CD14-positive monocyte (primary cell): ENCODE measurements at regions not wholly inside any gene's neighbourhood (a gene's known extent, or its start where the extent isn't known, plus 50 kb on each side); places are given as distances from the start of the nearest gene placed in this dataset.

Experiments
- DNase-seq, 3 donors: peaks; one replicate each; pipeline ENCODE4 v3.0.0-alpha.2; 2011 to 2022
- H2AFZ ChIP-seq: 2 replicates; pipeline ENCODE4 v1.6.0; 2012; ENCODE audit warnings: mild to moderate bottlenecking, low read depth, low read length, inconsistent platforms; ENCODE audit not compliant: insufficient read depth, poor library complexity, severe bottlenecking
- H3K27ac ChIP-seq, 2 donors: 1 replicate in 1 of 2; 2 replicates in 1 of 2; pipeline ENCODE4 v1.5.1; 2012 to 2013; ENCODE audit warnings: low read length in 2 of 2, control low read depth in 1 of 2, inconsistent platforms in 1 of 2, low read depth in 1 of 2, mild to moderate bottlenecking in 1 of 2
- H3K27me3 ChIP-seq, 2 donors: one replicate each; pipeline versions ENCODE4 v1.6.0 to v1.6.1; 2011 to 2013; ENCODE audit warnings: low read length in 2 of 2; ENCODE audit not compliant: control insufficient read depth in 2 of 2, insufficient read depth in 2 of 2
- H3K36me3 ChIP-seq, 2 donors: replicated peaks in 1 of 2; 1 replicate in 1 of 2; 2 replicates in 1 of 2; pipeline versions ENCODE4 v1.5.1 to v1.6.1; 2012 to 2013; ENCODE audit warnings: low read length in 2 of 2, control low read depth in 1 of 2, inconsistent platforms in 1 of 2, mild to moderate bottlenecking in 1 of 2; ENCODE audit not compliant: insufficient read depth in 2 of 2, control insufficient read depth in 1 of 2
- H3K4me1 ChIP-seq, 2 donors: 1 replicate in 1 of 2; 2 replicates in 1 of 2; pipeline versions ENCODE4 v1.5.1 to v1.6.1; 2012 to 2013; ENCODE audit warnings: low read length in 2 of 2, control low read depth in 1 of 2, inconsistent platforms in 1 of 2, mild to moderate bottlenecking in 1 of 2, moderate library complexity in 1 of 2; ENCODE audit not compliant: insufficient read depth in 2 of 2, control insufficient read depth in 1 of 2
- H3K4me2 ChIP-seq: replicated peaks from 2 replicates; pipeline ENCODE3; 2012; ENCODE audit warnings: low read length, moderate library complexity, mild to moderate bottlenecking; ENCODE audit not compliant: poor library complexity, severe bottlenecking; ENCODE audit errors: extremely low read depth
- H3K4me3 ChIP-seq, 3 experiments: fragments of 200-600 bp in 1 of 3; sonication (generic) in 1 of 3; replicated peaks in 1 of 3; 1 replicate in 2 of 3; 2 replicates in 1 of 3; pipeline ENCODE4 v1.5.1; 2011 to 2013; ENCODE audit warnings: low read length in 3 of 3, mild to moderate bottlenecking in 3 of 3, control low read depth in 2 of 3, low read depth in 2 of 3, inconsistent platforms in 1 of 3, moderate library complexity in 1 of 3
- H3K79me2 ChIP-seq: 2 replicates; pipeline ENCODE4 v1.6.0; 2012; ENCODE audit warnings: mild to moderate bottlenecking, control low read depth, inconsistent platforms, low read length, moderate library complexity; ENCODE audit not compliant: insufficient read depth
- H3K9ac ChIP-seq: 2 replicates; pipeline ENCODE4 v1.6.0; 2017; ENCODE audit warnings: low read length, mild to moderate bottlenecking; ENCODE audit not compliant: insufficient read depth, poor library complexity, severe bottlenecking
- H3K9me3 ChIP-seq, 2 donors: replicated peaks in 1 of 2; 1 replicate in 1 of 2; 2 replicates in 1 of 2; pipeline versions ENCODE4 v1.5.1 to v1.6.1; 2012 to 2013; ENCODE audit warnings: low read length in 2 of 2, control low read depth in 1 of 2; ENCODE audit not compliant: control insufficient read depth in 1 of 2, insufficient read depth in 1 of 2
- H4K20me1 ChIP-seq: 2 replicates; pipeline ENCODE4 v1.6.0; 2012; ENCODE audit warnings: mild to moderate bottlenecking, low read length, control low read depth, moderate library complexity; ENCODE audit not compliant: insufficient read depth
- H3K27ac Mint-ChIP-seq, 7 donors: one replicate each; pipeline ENCODE4 v1.8.0; 2020; ENCODE audit warnings: mild to moderate bottlenecking in 7 of 7, mixed read lengths in 7 of 7, moderate library complexity in 6 of 7, inconsistent platforms in 2 of 7
- H3K27me3 Mint-ChIP-seq, 3 donors: one replicate each; pipeline ENCODE4 v1.8.0; 2021 to 2022; ENCODE audit warnings: low read depth in 3 of 3, mild to moderate bottlenecking in 3 of 3, mixed read lengths in 3 of 3, moderate library complexity in 3 of 3, inconsistent platforms in 1 of 3
- H3K36me3 Mint-ChIP-seq, 2 donors: one replicate each; pipeline ENCODE4 v1.8.0; 2020; ENCODE audit warnings: mixed read lengths in 2 of 2, inconsistent platforms in 1 of 2, mild to moderate bottlenecking in 1 of 2
- H3K4me1 Mint-ChIP-seq: one replicate; pipeline ENCODE4 v1.8.0; 2020; ENCODE audit warnings: mild to moderate bottlenecking, mixed read lengths
- H3K4me3 Mint-ChIP-seq, 2 donors: one replicate each; pipeline ENCODE4 v1.8.0; 2020; ENCODE audit warnings: mild to moderate bottlenecking in 2 of 2, mixed read lengths in 2 of 2, moderate library complexity in 1 of 2
- H3K9me3 Mint-ChIP-seq, 7 donors: one replicate each; pipeline ENCODE4 v1.8.0; 2020 to 2022; ENCODE audit warnings: mixed read lengths in 7 of 7, mild to moderate bottlenecking in 6 of 7, moderate library complexity in 6 of 7, inconsistent platforms in 2 of 7
- WGBS: methylation state at CpG from one replicate; pipeline ENCODE4 v1.1.5; 2013; ENCODE audit warnings: missing lambda C conversion rate; ENCODE audit not compliant: insufficient coverage; 5-methylcytosine and 5-hydroxymethylcytosine counted together
- intact Hi-C, 2 donors: fragments of 100-400 bp; cut with micrococcal nuclease; formaldehyde crosslinking; loops; one replicate each; pipeline versions ENCODE4 v1.15.0 to v1.15.1; 2023
- TF ChIP-seq, protein P1 (sequence below): fragments of 200-600 bp; IDR thresholded peaks from one replicate; pipeline ENCODE4 v1.8.0; 2022; ENCODE audit warnings: antibody characterized with exemption, mild to moderate bottlenecking

DNA sequence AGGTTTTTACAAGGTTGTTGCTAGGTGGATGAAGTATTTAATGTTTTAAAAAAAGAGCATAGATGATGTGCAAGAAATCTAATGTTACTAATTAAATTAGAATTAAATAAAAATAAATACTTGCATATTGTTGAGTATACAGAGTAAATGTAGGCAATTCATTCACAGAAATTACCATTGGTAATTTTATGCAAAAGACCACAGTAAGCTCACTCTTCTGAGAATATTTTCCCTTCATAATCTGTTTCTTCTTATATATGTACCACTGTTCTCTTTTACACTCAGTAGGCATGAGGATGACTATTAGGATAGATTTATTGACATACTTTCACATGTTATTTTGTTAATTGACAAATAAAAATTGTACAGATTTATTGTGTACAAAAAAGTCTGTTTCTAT is 681.2 kb upstream of the NECTIN3 start:
- H3K27me3 ChIP-seq = no peaks in the 10 kb centered on the region
- no peak overlapping the region for H3K4me3 ChIP-seq
- Mint-ChIP-seq H3K27me3 (no peaks in the 10 kb centered on the region), H3K36me3 (no peaks in the 10 kb centered on the region), H3K4me1 (no peaks in the 10 kb centered on the region), H3K9me3 (peaks cover 0 to 5% (median 1%) of the 10 kb centered on the region in 7 donors), H3K4me3 (no peak overlapping the region), H3K27ac (no peak overlapping the region)
- intact Hi-C loops = no loop called here
- DNase-seq = no peak
- no peak overlapping the region for H3K4me2 ChIP-seq
- no peak overlapping the region for H2AFZ ChIP-seq
- H3K27ac ChIP-seq = no peak overlapping the region
- H4K20me1 ChIP-seq = no peaks in the 10 kb centered on the region
- TF ChIP-seq, protein P1, sequence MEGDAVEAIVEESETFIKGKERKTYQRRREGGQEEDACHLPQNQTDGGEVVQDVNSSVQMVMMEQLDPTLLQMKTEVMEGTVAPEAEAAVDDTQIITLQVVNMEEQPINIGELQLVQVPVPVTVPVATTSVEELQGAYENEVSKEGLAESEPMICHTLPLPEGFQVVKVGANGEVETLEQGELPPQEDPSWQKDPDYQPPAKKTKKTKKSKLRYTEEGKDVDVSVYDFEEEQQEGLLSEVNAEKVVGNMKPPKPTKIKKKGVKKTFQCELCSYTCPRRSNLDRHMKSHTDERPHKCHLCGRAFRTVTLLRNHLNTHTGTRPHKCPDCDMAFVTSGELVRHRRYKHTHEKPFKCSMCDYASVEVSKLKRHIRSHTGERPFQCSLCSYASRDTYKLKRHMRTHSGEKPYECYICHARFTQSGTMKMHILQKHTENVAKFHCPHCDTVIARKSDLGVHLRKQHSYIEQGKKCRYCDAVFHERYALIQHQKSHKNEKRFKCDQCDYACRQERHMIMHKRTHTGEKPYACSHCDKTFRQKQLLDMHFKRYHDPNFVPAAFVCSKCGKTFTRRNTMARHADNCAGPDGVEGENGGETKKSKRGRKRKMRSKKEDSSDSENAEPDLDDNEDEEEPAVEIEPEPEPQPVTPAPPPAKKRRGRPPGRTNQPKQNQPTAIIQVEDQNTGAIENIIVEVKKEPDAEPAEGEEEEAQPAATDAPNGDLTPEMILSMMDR = no peak
- no peaks in the 10 kb centered on the region for H3K4me1 ChIP-seq
- H3K9ac ChIP-seq = no peak overlapping the region
- H3K9me3 ChIP-seq = peaks cover 0 to 9% of the 10 kb centered on the region in 2 donors
- H3K36me3 ChIP-seq = no peaks in the 10 kb centered on the region
- no peaks in the 10 kb centered on the region for H3K79me2 ChIP-seq

DNA sequence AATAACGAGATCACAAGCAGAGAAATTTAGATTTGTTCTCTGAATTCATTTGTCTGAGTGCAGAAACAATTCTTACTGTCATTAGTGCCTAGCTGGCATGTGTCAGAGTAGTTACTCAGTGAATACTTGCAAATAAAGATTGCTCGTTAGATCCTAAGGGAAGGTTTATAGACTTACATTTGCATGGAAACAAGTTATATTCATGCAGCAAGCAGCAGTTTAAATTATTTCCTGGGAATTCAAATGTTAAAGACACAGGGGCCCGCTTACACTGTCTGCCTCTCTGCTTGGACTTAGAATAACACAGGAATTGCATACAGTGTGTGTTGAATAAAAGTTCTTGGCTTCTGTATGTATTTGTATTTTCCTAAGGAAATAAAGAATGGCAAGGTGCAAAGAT is 680.6 kb upstream of the NECTIN3 start:
- WGBS = 80% methylated on average over 3 of the region's 3 CpGs
- no peak overlapping the region for H3K4me3 ChIP-seq
- H3K4me1 ChIP-seq = no peaks in the 10 kb centered on the region
- no peak overlapping the region for H3K27ac ChIP-seq
- H3K27me3 ChIP-seq = no peaks in the 10 kb centered on the region
- no peaks in the 10 kb centered on the region for H4K20me1 ChIP-seq
- no peaks in the 10 kb centered on the region for H3K79me2 ChIP-seq
- no peaks in the 10 kb centered on the region for H3K36me3 Mint-ChIP-seq
- no peak overlapping the region for H2AFZ ChIP-seq
- no peaks in the 10 kb centered on the region for H3K4me1 Mint-ChIP-seq
- H3K9me3 ChIP-seq = peaks cover 0 to 9% of the 10 kb centered on the region in 2 donors
- TF ChIP-seq, protein P1 = no peak
- H3K27ac Mint-ChIP-seq = no peak overlapping the region
- H3K9ac ChIP-seq = no peak overlapping the region
- H3K4me2 ChIP-seq = no peak overlapping the region
- H3K9me3 Mint-ChIP-seq = peaks cover 0 to 5% (median 2%) of the 10 kb centered on the region in 7 donors
- no peaks in the 10 kb centered on the region for H3K36me3 ChIP-seq
- H3K27me3 Mint-ChIP-seq = no peaks in the 10 kb centered on the region
- no peak overlapping the region for H3K4me3 Mint-ChIP-seq
- no peak for DNase-seq
- intact Hi-C loops = no loop called here
